ENCODE measurements at regions not wholly inside any gene's neighbourhood (a gene's known extent, or its start where the extent isn't known, plus 50 kb on each side); places are given as distances from the start of the nearest gene placed in this dataset.
"Not testable (repeated sequence)": the region's sequence is repeated elsewhere in the genome, so short reads cannot be mapped to it uniquely, and the experiment has no call there.

DNA sequence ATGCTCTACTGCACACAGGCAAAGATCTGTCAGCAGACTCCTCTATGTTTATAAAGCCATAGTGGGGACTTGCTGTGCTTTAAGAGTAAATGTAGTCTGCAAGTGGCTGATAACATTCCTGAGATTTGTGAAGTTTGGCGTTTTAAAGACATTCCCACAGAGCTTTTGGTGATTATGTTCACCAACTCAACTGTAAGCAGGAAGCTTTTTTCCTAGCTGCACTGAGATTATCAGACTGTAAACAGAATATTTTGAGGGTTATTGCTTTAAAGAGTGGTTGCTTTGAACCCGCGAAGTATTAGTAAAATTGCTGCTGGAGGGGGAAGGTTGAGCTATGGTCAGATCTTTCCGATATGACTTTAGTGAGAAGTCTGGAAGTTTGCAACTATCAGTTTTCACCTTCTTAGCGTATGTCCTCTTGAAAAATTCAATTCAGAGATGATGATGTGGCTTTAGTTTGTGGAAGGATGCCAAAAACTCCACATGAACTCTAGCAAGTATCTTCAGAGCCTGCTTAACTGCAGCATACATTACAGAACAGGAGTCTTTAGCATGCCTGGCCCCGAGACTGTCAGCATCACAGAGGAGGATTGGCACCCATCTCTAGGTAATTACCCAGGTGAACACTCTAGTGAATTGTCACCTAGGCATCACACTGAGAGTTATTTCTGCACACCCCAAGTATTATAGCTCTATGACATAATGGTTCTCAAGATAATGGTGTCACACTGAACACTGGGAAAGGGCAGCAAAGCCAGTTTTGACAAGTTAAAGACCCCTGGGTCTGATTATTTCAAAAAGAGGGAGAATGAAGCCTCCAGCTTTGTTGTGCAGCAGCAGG, 89.9 kb downstream of the MTNR1B start:
- no peaks in the 10 kb centered on the region for H3K36me3 ChIP-seq (ENCODE audit: control insufficient read depth, insufficient read depth, low read length)
- peaks cover 4% of the 10 kb centered on the region for H3K9me3 Mint-ChIP-seq
- H3K27me3 Mint-ChIP-seq (ENCODE audit: insufficient read depth), result no peaks in the 10 kb centered on the region
- H3K4me1 Mint-ChIP-seq, result peaks cover 20% of the 10 kb centered on the region
- no peak overlapping the region for H3K9ac ChIP-seq (ENCODE audit: extremely low read depth, low read length, poor library complexity, severe bottlenecking)
- peaks cover 2% of the 10 kb centered on the region for H3K36me3 Mint-ChIP-seq (ENCODE audit: low read depth)
- H3K4me3 Mint-ChIP-seq, result no peak overlapping the region
- H3K27me3 ChIP-seq (ENCODE audit: control insufficient read depth, insufficient read depth, low read length, poor library complexity, severe bottlenecking), result no peaks in the 10 kb centered on the region
- peak overlapping the region; percentile 3 for H3K4me3 ChIP-seq (ENCODE audit: low read length)
- DNase-seq, result no peak
- TF ChIP-seq, protein P1, sequence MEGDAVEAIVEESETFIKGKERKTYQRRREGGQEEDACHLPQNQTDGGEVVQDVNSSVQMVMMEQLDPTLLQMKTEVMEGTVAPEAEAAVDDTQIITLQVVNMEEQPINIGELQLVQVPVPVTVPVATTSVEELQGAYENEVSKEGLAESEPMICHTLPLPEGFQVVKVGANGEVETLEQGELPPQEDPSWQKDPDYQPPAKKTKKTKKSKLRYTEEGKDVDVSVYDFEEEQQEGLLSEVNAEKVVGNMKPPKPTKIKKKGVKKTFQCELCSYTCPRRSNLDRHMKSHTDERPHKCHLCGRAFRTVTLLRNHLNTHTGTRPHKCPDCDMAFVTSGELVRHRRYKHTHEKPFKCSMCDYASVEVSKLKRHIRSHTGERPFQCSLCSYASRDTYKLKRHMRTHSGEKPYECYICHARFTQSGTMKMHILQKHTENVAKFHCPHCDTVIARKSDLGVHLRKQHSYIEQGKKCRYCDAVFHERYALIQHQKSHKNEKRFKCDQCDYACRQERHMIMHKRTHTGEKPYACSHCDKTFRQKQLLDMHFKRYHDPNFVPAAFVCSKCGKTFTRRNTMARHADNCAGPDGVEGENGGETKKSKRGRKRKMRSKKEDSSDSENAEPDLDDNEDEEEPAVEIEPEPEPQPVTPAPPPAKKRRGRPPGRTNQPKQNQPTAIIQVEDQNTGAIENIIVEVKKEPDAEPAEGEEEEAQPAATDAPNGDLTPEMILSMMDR (conservative IDR thresholded peaks at IDR 0.05), result no peak
- peaks cover 4% of the 10 kb centered on the region for H3K4me1 ChIP-seq (ENCODE audit: control insufficient read depth, insufficient read depth, low read length)
- WGBS, 2 experiments (ENCODE audit: insufficient coverage in 1 of 2, insufficient read length in 1 of 2), result 85 to 92% methylated on average over 4 to 6 of the region's 6 CpGs
- H3K9me3 ChIP-seq (ENCODE audit: control insufficient read depth, low read length), result peaks cover 5% of the 10 kb centered on the region
- no peak overlapping the region for H3K27ac Mint-ChIP-seq
- no peak overlapping the region for H3K27ac ChIP-seq (ENCODE audit: low read depth, low read length)

DNA sequence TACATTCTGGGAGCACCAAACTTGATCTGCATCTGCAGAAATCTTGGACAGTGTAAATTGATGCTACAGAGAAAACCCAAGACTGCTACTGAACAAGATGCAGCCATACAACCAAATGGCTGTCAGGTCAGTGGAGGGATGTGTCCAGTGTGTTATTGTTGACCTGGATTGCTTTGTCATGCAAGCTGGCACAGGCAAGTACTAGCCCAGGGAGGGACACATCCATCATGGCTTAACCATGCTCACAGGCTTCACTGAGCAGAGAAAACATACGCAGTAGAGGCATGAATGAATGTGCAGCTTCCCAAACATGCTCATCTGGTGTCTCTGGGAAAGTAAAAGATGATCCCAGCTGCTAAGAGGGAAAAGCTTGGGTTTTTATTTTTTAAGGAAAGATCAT, 93.6 kb downstream of the MTNR1B start:
- no peaks in the 10 kb centered on the region for H3K27me3 Mint-ChIP-seq (ENCODE audit: insufficient read depth)
- Histone ChIP-seq H3K9me3 (ENCODE audit: control insufficient read depth, low read length) (peaks cover 11% of the 10 kb centered on the region), H3K4me3 (ENCODE audit: low read length) (no peak overlapping the region), H3K27me3 (ENCODE audit: control insufficient read depth, insufficient read depth, low read length, poor library complexity, severe bottlenecking) (no peaks in the 10 kb centered on the region), H3K4me1 (ENCODE audit: control insufficient read depth, insufficient read depth, low read length) (peaks cover 4% of the 10 kb centered on the region), H3K27ac (ENCODE audit: low read depth, low read length) (no peak overlapping the region), H3K36me3 (ENCODE audit: control insufficient read depth, insufficient read depth, low read length) (no peaks in the 10 kb centered on the region), H3K9ac (ENCODE audit: extremely low read depth, low read length, poor library complexity, severe bottlenecking) (no peak overlapping the region)
- TF ChIP-seq, protein P1 (conservative IDR thresholded peaks at IDR 0.05), result no peak
- WGBS, 2 experiments (ENCODE audit: insufficient coverage in 1 of 2, insufficient read length in 1 of 2), result 80 to 98% methylated on average over 1 of the region's 1 CpG
- peaks cover 4% of the 10 kb centered on the region for H3K9me3 Mint-ChIP-seq
- peaks cover 4% of the 10 kb centered on the region for H3K36me3 Mint-ChIP-seq (ENCODE audit: low read depth)
- DNase-seq, result no peak
- no peak overlapping the region for H3K4me3 Mint-ChIP-seq
- no peak overlapping the region for H3K27ac Mint-ChIP-seq
- H3K4me1 Mint-ChIP-seq, result peaks cover 30% of the 10 kb centered on the region

DNA sequence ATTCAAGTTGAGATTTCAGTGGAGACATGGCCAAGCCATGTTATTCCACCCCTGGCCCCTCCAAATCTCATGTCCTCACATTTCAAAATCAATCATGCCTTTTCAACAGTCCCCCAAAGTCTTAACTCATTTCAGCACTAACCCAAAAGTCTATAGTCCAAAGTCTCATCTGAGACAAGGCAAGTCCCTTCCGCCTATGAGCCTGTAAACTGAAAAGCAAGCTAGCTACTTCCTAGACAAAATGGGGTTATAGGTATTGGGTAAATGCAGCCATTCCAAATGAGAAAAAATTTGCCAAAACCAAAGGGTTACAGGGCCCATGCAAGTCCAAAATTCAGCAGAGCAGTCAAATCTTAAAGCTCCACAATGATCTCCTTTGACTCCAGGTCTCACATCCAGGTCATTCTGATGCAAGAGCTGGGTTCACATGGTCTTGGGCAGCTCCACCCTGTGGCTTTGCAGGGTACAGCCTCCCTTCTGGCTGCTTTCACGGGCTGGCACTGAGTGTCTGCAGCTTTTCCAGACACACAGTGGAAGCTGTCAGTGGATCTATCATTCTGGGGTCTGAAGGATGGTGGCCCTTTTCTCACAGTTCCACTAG, 95.7 kb downstream of the MTNR1B start:
- H3K36me3 ChIP-seq (ENCODE audit: control insufficient read depth, insufficient read depth, low read length); H3K4me1 ChIP-seq (ENCODE audit: control insufficient read depth, insufficient read depth, low read length); H3K27ac ChIP-seq (ENCODE audit: low read depth, low read length); H3K9me3 Mint-ChIP-seq; H3K4me3 Mint-ChIP-seq; H3K9ac ChIP-seq (ENCODE audit: extremely low read depth, low read length, poor library complexity, severe bottlenecking); H3K27me3 Mint-ChIP-seq (ENCODE audit: insufficient read depth); H3K36me3 Mint-ChIP-seq (ENCODE audit: low read depth); H3K27me3 ChIP-seq (ENCODE audit: control insufficient read depth, insufficient read depth, low read length, poor library complexity, severe bottlenecking); H3K4me3 ChIP-seq (ENCODE audit: low read length): not testable (repeated sequence)
- Mint-ChIP-seq H3K27ac (peak overlapping the region; percentile 68), H3K4me1 (peaks cover 15% of the 10 kb centered on the region)
- peaks cover 11% of the 10 kb centered on the region for H3K9me3 ChIP-seq (ENCODE audit: control insufficient read depth, low read length)
- 80 to 81% methylated on average over 2 of the region's 2 CpGs for whole genome bisulfite sequencing, 2 experiments (ENCODE audit: insufficient coverage in 1 of 2, insufficient read length in 1 of 2)
- peak; percentile 87 for DNase-seq
- TF ChIP-seq, protein P1 (conservative IDR thresholded peaks at IDR 0.05), result peak; percentile 77

All from endodermal cell (in vitro differentiated cells).